Loucy (cell line): ENCODE measurements at regions not wholly inside any gene's neighbourhood (a gene's known extent, or its start where the extent isn't known, plus 50 kb on each side); places are given as distances from the start of the nearest gene placed in this dataset.

Source experiments
- H2AFZ ChIP-seq: fragments of 200-600 bp; sonication (generic); 2 replicates; pipeline ENCODE4 v1.6.0; 2016; ENCODE audit warnings: antibody characterized with exemption, mild to moderate bottlenecking, low read length, moderate library complexity
- H3F3A ChIP-seq: fragments of 200-600 bp; 2 replicates; pipeline ENCODE4 v1.6.0; 2016; ENCODE audit warnings: antibody characterized with exemption, low read depth, mild to moderate bottlenecking
- H3K27me3 ChIP-seq: fragments of 200-600 bp; sonication (generic); 2 replicates; pipeline ENCODE4 v1.6.1; 2014; ENCODE audit warnings: low read length, mild to moderate bottlenecking; ENCODE audit not compliant: insufficient read depth, poor library complexity, severe bottlenecking
- H3K36me3 ChIP-seq: fragments of 200-600 bp; sonication (generic); 2 replicates; pipeline ENCODE4 v1.6.1; 2016; ENCODE audit warnings: low read length; ENCODE audit not compliant: insufficient read depth
- H3K4me1 ChIP-seq: fragments of 200-600 bp; sonication (generic); 2 replicates; pipeline ENCODE4 v1.5.1; 2014; ENCODE audit warnings: low read length, mild to moderate bottlenecking; ENCODE audit not compliant: insufficient read depth, poor library complexity, severe bottlenecking
- H3K4me2 ChIP-seq: fragments of 200-600 bp; sonication (generic); 2 replicates; pipeline ENCODE4 v1.6.0; 2014; ENCODE audit warnings: antibody characterized with exemption, low read length, low read depth, mild to moderate bottlenecking; ENCODE audit not compliant: poor library complexity, severe bottlenecking
- H3K4me3 ChIP-seq: fragments of 200-600 bp; sonication (generic); 2 replicates; pipeline ENCODE4 v1.5.1; 2014; ENCODE audit warnings: low read length, mild to moderate bottlenecking, mixed read lengths; ENCODE audit not compliant: poor library complexity, severe bottlenecking
- H3K79me2 ChIP-seq: fragments of 200-600 bp; sonication (generic); 2 replicates; pipeline ENCODE4 v1.6.1; 2014; ENCODE audit warnings: low read length; ENCODE audit not compliant: insufficient read depth
- H3K9ac ChIP-seq: fragments of 200-600 bp; sonication (generic); 2 replicates; pipeline ENCODE4 v1.6.0; 2014; ENCODE audit warnings: mild to moderate bottlenecking, low read depth, low read length, moderate library complexity; ENCODE audit not compliant: poor library complexity, severe bottlenecking
- H3K9me2 ChIP-seq: fragments of 200-600 bp; sonication (generic); replicated peaks from 2 replicates; pipeline ENCODE4 v1.6.1; 2016; ENCODE audit warnings: low read depth, low read length, mixed read lengths
- H3K9me3 ChIP-seq: fragments of 200-600 bp; sonication (generic); 2 replicates; pipeline ENCODE4 v1.6.1; 2014; ENCODE audit warnings: mild to moderate bottlenecking, antibody characterized with exemption, low read length, low read depth; ENCODE audit not compliant: insufficient read depth
- H4K20me1 ChIP-seq: fragments of 200-600 bp; sonication (generic); 2 replicates; pipeline ENCODE4 v1.6.0; 2014; ENCODE audit warnings: antibody characterized with exemption, low read length, mild to moderate bottlenecking; ENCODE audit not compliant: insufficient read depth, poor library complexity, severe bottlenecking
- CTCF ChIP-seq: fragments of 200-600 bp; sonication (generic); conservative IDR thresholded peaks from 2 replicates; pipeline ENCODE4 v1.5.1; 2014; ENCODE audit warnings: mild to moderate bottlenecking, antibody characterized with exemption, low read length
- EZH2phosphoT487 ChIP-seq: fragments of 200-600 bp; IDR thresholded peaks from 2 replicates; pipeline ENCODE4 v1.6.1; 2018; ENCODE audit warnings: antibody characterized with exemption, mild to moderate bottlenecking, moderate library complexity, borderline replicate concordance

DNA sequence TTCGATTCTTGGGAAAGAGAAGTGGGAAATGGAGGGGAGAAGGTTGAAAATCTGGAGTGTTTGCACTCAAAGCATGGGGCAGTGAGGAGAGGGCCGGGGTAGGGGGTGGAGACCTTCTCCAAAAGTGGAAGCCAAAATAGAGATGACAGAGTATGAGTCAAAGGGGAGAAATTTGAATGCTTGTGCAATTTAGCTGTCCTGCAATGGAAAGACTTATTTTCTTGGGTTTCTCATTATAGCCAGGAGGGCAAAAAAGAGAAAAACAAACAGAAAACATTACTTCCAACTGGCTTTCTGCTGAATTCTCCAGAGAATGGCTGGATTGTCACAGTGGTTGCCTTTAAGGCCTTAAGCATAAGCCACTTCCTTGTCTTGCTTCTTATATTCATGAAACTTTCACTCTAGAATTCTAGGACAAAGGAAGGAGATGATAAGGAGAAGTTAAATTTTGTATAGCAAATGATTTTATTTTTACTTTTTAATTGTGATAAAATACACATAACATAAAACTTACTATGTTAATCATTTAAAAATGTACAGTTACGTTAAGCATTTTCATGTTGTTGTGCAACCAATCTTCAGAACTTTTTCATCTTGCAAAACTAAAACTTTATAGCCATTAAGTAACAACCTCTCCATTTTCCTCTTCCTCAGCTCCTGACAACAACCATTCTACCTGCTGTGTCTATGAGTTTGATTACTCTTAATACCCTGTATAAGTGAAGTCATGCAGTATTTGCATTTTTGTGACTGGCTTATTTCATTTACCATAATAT, 100.2 kb downstream of the GPR85 start:
- Histone ChIP-seq H3K4me1 (no peaks in the 10 kb centered on the region), H3K36me3 (no peaks in the 10 kb centered on the region), H3K9ac (no peak overlapping the region), H4K20me1 (no peaks in the 10 kb centered on the region), H3F3A (no peaks in the 10 kb centered on the region), H3K79me2 (no peaks in the 10 kb centered on the region), H3K4me2 (no peak overlapping the region), H3K9me2 (no peaks in the 10 kb centered on the region), H3K4me3 (no peak overlapping the region), H3K27me3 (no peaks in the 10 kb centered on the region), H2AFZ (peak overlapping the region; percentile 29; the same call in 1 of the 2 replicates), H3K9me3 (no peaks in the 10 kb centered on the region)
- no peak for TF ChIP-seq CTCF
- TF ChIP-seq EZH2phosphoT487, result no peak

- no peaks in the 10 kb centered on the region for H3K79me2 ChIP-seq
- peak overlapping the region; percentile 29; the same call in 1 of the 2 replicates for H2AFZ ChIP-seq
- no peaks in the 10 kb centered on the region for H3F3A ChIP-seq
- H3K9ac ChIP-seq, result no peak overlapping the region
- H3K4me3 ChIP-seq, result no peak overlapping the region
- TF ChIP-seq CTCF (no peak), EZH2phosphoT487 (no peak)
- no peaks in the 10 kb centered on the region for H3K27me3 ChIP-seq
- no peaks in the 10 kb centered on the region for H4K20me1 ChIP-seq
- H3K9me2 ChIP-seq, result no peaks in the 10 kb centered on the region
- no peaks in the 10 kb centered on the region for H3K4me1 ChIP-seq
- no peak overlapping the region for H3K4me2 ChIP-seq
- no peaks in the 10 kb centered on the region for H3K36me3 ChIP-seq
- no peaks in the 10 kb centered on the region for H3K9me3 ChIP-seq
These were observed 101.1 kb downstream of the GPR85 start for GRCh38 chr7:112985377-112985987.

GRCh38 chr7:112982441-112983063, 104.1 kb downstream of the GPR85 start:
- Histone ChIP-seq H3K9ac (no peak overlapping the region), H3K4me3 (no peak overlapping the region), H3K79me2 (no peaks in the 10 kb centered on the region), H3K9me3 (no peaks in the 10 kb centered on the region), H3K4me2 (no peak overlapping the region), H3K4me1 (no peaks in the 10 kb centered on the region), H3K9me2 (no peaks in the 10 kb centered on the region), H2AFZ (no peak overlapping the region), H4K20me1 (no peaks in the 10 kb centered on the region), H3K36me3 (no peaks in the 10 kb centered on the region), H3K27me3 (no peaks in the 10 kb centered on the region), H3F3A (no peaks in the 10 kb centered on the region)
- TF ChIP-seq EZH2phosphoT487, result no peak
- TF ChIP-seq CTCF, result no peak
